ENCODE measurements at regions not wholly inside any gene's neighbourhood (a gene's known extent, or its start where the extent isn't known, plus 50 kb on each side); places are given as distances from the start of the nearest gene placed in this dataset.

- Histone ChIP-seq H3K9ac (ENCODE audit: low read length) (no peak overlapping the region), H3K9me2 (ENCODE audit: insufficient read depth) (no peaks in the 10 kb centered on the region), H3K4me1 (ENCODE audit: control insufficient read depth in 1 of 2, insufficient read depth in 2 of 2, low read length in 2 of 2) (no peaks in the 10 kb centered on the region), H4K20me1 (ENCODE audit: insufficient read depth) (no peaks in the 10 kb centered on the region), H3K9me3 (ENCODE audit: control insufficient read depth in 1 of 2, insufficient read depth in 1 of 2, low read depth in 1 of 2, low read length in 2 of 2) (no peaks in the 10 kb centered on the region), H3K79me2 (ENCODE audit: insufficient read depth, low read length) (no peaks in the 10 kb centered on the region), H3K4me3 (replicated peaks in 1 of 2; ENCODE audit: low read depth in 1 of 2, low read length in 2 of 2) (no peak overlapping the region), H3K27ac (ENCODE audit: low read depth, low read length) (no peak overlapping the region), H3K4me2 (ENCODE audit: low read length) (no peak overlapping the region), H3K36me3 (ENCODE audit: control insufficient read depth in 1 of 2, insufficient read depth in 2 of 2, low read length in 2 of 2) (no peaks in the 10 kb centered on the region), H2AFZ (ENCODE audit: low read depth, low read length, poor library complexity, severe bottlenecking) (no peak overlapping the region), H3K27me3 (ENCODE audit: insufficient read depth, low read length) (no peaks in the 10 kb centered on the region)
- intact Hi-C loops (cut with micrococcal nuclease): no loop called here
- CTCF ChIA-PET: no interaction called here
- TF ChIP-seq YY1 (IDR thresholded peaks at IDR 0.05; ENCODE audit: extremely low read depth, insufficient replicate concordance, low read depth, low read length) (no peak), EZH2 (IDR thresholded peaks at IDR 0.05) (no peak), FOSL1 (IDR thresholded peaks at IDR 0.05; ENCODE audit: low read depth) (no peak), POLR2A (IDR thresholded peaks at IDR 0.05; ENCODE audit: borderline replicate concordance, extremely low read depth, insufficient read depth, insufficient read length) (no peak), REST (IDR thresholded peaks at IDR 0.05; ENCODE audit: low read depth) (no peak), SP1 (IDR thresholded peaks at IDR 0.05; ENCODE audit: low read depth) (no peak), TCF7L2 (IDR thresholded peaks at IDR 0.05; ENCODE audit: borderline replicate concordance, extremely low read depth, insufficient read depth, insufficient read length) (no peak), JUND (IDR thresholded peaks at IDR 0.05) (no peak), POLR2AphosphoS5 (IDR thresholded peaks at IDR 0.05; ENCODE audit: low read depth, low read length) (no peak)
- no TSS peak for BruUV-seq (replicated peaks)
- POLR2A ChIA-PET: no interaction called here
- RAD21 ChIA-PET (ENCODE audit: low non-redundant PET in 1 of 2, low total read pairs in 2 of 2, uncharacterized antibody in 2 of 2, unreplicated experiment in 2 of 2): no interaction called here
- no peak for DNase-seq (ENCODE audit: low read depth, low spot score)
- no peak for ATAC-seq
These were observed 275.7 kb downstream of the MATN1 start for GRCh38 chr1:30447701-30448100.

All from HCT116 (cell line).